ENCODE measurements at regions not wholly inside any gene's neighbourhood (a gene's known extent, or its start where the extent isn't known, plus 50 kb on each side); places are given as distances from the start of the nearest gene placed in this dataset.

DNA sequence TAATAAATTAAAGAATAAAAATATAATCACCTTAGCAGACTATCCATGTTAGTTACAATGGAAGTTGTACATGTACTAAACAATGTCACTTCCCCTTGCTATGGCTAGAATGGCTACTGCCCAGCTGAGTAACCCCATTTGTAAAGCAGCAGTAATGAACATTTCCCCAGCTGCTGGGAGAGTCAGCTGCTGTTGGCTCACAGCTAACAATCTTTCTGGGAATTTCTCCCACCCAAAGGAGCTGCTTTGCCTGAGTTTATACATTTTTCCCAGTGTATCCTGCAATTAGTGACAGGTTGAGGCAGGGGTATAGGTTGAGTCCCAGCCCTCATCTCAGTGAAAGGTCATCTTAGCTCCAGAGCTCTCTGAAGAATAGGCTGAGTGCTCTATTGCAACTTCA, 665.6 kb upstream of the KLHL29 start:
- DNase-seq (ENCODE audit: low spot score) (no peak), ATAC-seq (no peak), FAIRE-seq (no peak)
- TF ChIP-seq ZFP90 (CRISPR knock-in tag; IDR thresholded peaks at IDR 0.05; ENCODE audit: borderline replicate concordance) (no peak), HDAC6 (IDR thresholded peaks at IDR 0.05; ENCODE audit: low read depth, low read length) (no peak), ZNF850 (CRISPR knock-in tag; conservative IDR thresholded peaks at IDR 0.05) (no peak), ZNF121 (CRISPR knock-in tag; IDR thresholded peaks at IDR 0.05) (no peak), PRPF4 (IDR thresholded peaks at IDR 0.05; ENCODE audit: low read depth, low read length, poor library complexity, severe bottlenecking) (no peak), ZNF382 (CRISPR knock-in tag; IDR thresholded peaks at IDR 0.05; ENCODE audit: borderline replicate concordance) (no peak), KAT2B (IDR thresholded peaks at IDR 0.05; ENCODE audit: borderline replicate concordance, low read depth, low read length) (no peak)
- Histone ChIP-seq H3K36me3 (replicated peaks in 1 of 2; ENCODE audit: control insufficient read depth in 1 of 2, insufficient read depth in 2 of 2, low read length in 2 of 2) (no peaks in the 10 kb centered on the region), H2AFZ (ENCODE audit: low read length) (no peak overlapping the region), H3K27ac (ENCODE audit: extremely low read length, insufficient read depth, low read length) (no peak overlapping the region), H4K20me1 (ENCODE audit: insufficient read depth, low read length) (no peaks in the 10 kb centered on the region), H3K9me3 (ENCODE audit: low read length) (peaks cover 90% of the 10 kb centered on the region), H3K79me2 (ENCODE audit: insufficient read depth, low read length) (no peaks in the 10 kb centered on the region), H3K9ac (ENCODE audit: insufficient read depth, low read depth, low read length) (no peak overlapping the region), H3K27me3 (ENCODE audit: control insufficient read depth in 1 of 2, insufficient read depth in 2 of 2, low read length in 2 of 2) (no peaks in the 10 kb centered on the region), H3K4me1 (ENCODE audit: insufficient read depth, low read length) (no peaks in the 10 kb centered on the region), H3K4me2 (ENCODE audit: low read depth, low read length) (no peak overlapping the region), H3K4me3 (replicated peaks in 1 of 3; ENCODE audit: insufficient read depth in 1 of 3, low read depth in 2 of 3, low read length in 3 of 3) (no peak overlapping the region)
- intact Hi-C loops (cut with micrococcal nuclease; ENCODE audit: unreplicated experiment) (no loop called here), in situ Hi-C loops (cut with HindIII; ENCODE audit: extremely low pct_ligation_motif_present, low pct_unique_long_range_greater_than_20kb) (no loop called here)
- ChIA-PET POLR2A (no interaction called here), CTCF (ENCODE audit: low intra/inter-chr PET ratio, low total read pairs) (no interaction called here)
- no TSS peak for BruUV-seq (replicated peaks)

DNA sequence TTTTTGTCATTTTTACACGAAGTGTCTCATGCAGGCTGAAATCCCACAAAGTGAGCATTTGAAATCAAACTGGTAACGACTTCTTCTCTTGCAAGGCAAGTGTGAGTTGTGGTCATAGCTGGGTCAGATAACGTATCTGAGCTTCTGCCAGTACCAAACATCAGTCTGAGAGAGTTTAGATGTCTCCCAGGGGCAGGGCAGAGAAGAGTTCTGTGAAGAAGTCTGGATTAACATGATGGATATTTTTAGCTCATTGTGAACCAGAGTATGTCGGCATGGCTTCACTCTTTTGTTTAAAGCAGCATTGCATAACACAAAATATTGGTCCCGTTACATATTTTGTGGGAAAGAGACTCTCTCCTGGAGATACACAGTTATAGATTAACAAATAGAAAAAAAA, 655.5 kb upstream of the KLHL29 start:
- DNase-seq (ENCODE audit: low spot score) (no peak), FAIRE-seq (no peak), ATAC-seq (no peak)
- H2AFZ ChIP-seq (ENCODE audit: low read length) = no peak overlapping the region
- H3K4me2 ChIP-seq (ENCODE audit: low read depth, low read length) = no peak overlapping the region
- 1% methylated on average over 5 of the region's 5 CpGs for WGBS (ENCODE audit: low lambda C conversion rate)
- no peak overlapping the region for H3K4me3 ChIP-seq (replicated peaks in 1 of 3; ENCODE audit: insufficient read depth in 1 of 3, low read depth in 2 of 3, low read length in 3 of 3)
- H3K4me1 ChIP-seq (ENCODE audit: insufficient read depth, low read length) = no peaks in the 10 kb centered on the region
- BruUV-seq (replicated peaks) = no TSS peak
- no peaks in the 10 kb centered on the region for H4K20me1 ChIP-seq (ENCODE audit: insufficient read depth, low read length)
- TF ChIP-seq, protein P1, sequence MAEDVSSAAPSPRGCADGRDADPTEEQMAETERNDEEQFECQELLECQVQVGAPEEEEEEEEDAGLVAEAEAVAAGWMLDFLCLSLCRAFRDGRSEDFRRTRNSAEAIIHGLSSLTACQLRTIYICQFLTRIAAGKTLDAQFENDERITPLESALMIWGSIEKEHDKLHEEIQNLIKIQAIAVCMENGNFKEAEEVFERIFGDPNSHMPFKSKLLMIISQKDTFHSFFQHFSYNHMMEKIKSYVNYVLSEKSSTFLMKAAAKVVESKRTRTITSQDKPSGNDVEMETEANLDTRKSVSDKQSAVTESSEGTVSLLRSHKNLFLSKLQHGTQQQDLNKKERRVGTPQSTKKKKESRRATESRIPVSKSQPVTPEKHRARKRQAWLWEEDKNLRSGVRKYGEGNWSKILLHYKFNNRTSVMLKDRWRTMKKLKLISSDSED (CRISPR knock-in tag; IDR thresholded peaks at IDR 0.05) = no peak
- TF ChIP-seq SETDB1 (CRISPR knock-in tag; IDR thresholded peaks at IDR 0.05; ENCODE audit: borderline replicate concordance) (no peak), PHB2 (IDR thresholded peaks at IDR 0.05; ENCODE audit: partially characterized antibody) (no peak), ZNF678 (CRISPR knock-in tag; IDR thresholded peaks at IDR 0.05) (no peak)
- no peaks in the 10 kb centered on the region for H3K79me2 ChIP-seq (ENCODE audit: insufficient read depth, low read length)
- H3K9ac ChIP-seq (ENCODE audit: insufficient read depth, low read depth, low read length) = no peak overlapping the region
- intact Hi-C loops (cut with micrococcal nuclease; ENCODE audit: unreplicated experiment) = no loop called here
- no peaks in the 10 kb centered on the region for H3K36me3 ChIP-seq (replicated peaks in 1 of 2; ENCODE audit: control insufficient read depth in 1 of 2, insufficient read depth in 2 of 2, low read length in 2 of 2)
- CTCF ChIA-PET (ENCODE audit: low intra/inter-chr PET ratio, low total read pairs) = no interaction called here
- peaks cover 77% of the 10 kb centered on the region for H3K9me3 ChIP-seq (ENCODE audit: low read length)
- POLR2A ChIA-PET = no interaction called here
- no peak overlapping the region for H3K27ac ChIP-seq (ENCODE audit: extremely low read length, insufficient read depth, low read length)
- in situ Hi-C loops (cut with HindIII; ENCODE audit: extremely low pct_ligation_motif_present, low pct_unique_long_range_greater_than_20kb) = no loop called here
- H3K27me3 ChIP-seq (ENCODE audit: control insufficient read depth in 1 of 2, insufficient read depth in 2 of 2, low read length in 2 of 2) = no peaks in the 10 kb centered on the region

Measured in HepG2 (cell line).